Epithelial cell of proximal tubule (primary cell): ENCODE measurements at regions not wholly inside any gene's neighbourhood (a gene's known extent, or its start where the extent isn't known, plus 50 kb on each side); places are given as distances from the start of the nearest gene placed in this dataset.

Source experiments
- DNase-seq: peaks from one replicate; pipeline ENCODE4 v3.0.0-alpha.2; 2011; ENCODE audit warnings: low read depth
- H3K4me3 ChIP-seq: 2 replicates; pipeline ENCODE4 v1.5.1; 2011; ENCODE audit warnings: low read depth, mild to moderate bottlenecking, low read length
- TF ChIP-seq, protein P1 (sequence below): conservative IDR thresholded peaks from 2 replicates; pipeline ENCODE4 v1.5.1; 2012; ENCODE audit warnings: low read depth, mild to moderate bottlenecking, low read length

DNA sequence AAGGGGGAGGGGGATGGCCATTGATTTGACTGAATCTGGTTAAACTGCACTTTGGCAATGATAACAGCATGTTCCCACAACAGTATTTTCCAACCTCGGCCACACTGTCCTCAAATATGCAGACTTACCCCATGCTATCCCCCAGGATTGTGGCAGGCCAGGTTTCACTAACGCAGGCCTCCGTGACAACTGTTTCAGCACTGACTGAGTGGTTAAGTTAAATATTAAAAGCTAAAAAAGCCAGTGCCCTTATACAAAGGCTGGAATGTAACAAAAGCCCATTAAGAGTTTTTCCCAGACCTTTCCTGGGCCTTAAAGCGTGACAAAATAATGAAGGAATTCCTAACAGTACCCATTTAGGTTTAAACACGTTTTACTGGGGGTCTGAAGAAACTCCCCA is 202.9 kb downstream of the USP25 start:
- no peak overlapping the region for H3K4me3 ChIP-seq
- DNase-seq = peak; percentile 74
- TF ChIP-seq, protein P1, sequence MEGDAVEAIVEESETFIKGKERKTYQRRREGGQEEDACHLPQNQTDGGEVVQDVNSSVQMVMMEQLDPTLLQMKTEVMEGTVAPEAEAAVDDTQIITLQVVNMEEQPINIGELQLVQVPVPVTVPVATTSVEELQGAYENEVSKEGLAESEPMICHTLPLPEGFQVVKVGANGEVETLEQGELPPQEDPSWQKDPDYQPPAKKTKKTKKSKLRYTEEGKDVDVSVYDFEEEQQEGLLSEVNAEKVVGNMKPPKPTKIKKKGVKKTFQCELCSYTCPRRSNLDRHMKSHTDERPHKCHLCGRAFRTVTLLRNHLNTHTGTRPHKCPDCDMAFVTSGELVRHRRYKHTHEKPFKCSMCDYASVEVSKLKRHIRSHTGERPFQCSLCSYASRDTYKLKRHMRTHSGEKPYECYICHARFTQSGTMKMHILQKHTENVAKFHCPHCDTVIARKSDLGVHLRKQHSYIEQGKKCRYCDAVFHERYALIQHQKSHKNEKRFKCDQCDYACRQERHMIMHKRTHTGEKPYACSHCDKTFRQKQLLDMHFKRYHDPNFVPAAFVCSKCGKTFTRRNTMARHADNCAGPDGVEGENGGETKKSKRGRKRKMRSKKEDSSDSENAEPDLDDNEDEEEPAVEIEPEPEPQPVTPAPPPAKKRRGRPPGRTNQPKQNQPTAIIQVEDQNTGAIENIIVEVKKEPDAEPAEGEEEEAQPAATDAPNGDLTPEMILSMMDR = no peak

DNA sequence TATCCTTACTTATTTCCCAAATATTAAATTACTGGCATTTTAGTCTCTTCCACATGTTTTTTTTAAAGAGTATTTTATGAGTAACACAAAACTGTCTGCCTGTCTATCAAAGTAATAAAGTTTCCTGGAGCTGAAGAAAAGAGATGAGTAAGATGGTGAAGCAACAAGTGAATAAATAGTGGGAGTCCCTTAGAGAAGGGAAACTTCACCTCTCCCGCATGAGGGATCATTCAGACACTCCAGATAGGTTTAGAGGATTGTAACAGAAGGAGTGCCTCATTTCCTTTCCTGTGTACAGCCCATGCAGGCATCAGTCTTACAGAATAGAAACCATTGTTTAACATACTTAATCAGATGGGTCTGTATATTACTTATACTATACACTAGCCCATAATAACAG is 205.7 kb downstream of the USP25 start:
- peak; percentile 26 for DNase-seq

DNA sequence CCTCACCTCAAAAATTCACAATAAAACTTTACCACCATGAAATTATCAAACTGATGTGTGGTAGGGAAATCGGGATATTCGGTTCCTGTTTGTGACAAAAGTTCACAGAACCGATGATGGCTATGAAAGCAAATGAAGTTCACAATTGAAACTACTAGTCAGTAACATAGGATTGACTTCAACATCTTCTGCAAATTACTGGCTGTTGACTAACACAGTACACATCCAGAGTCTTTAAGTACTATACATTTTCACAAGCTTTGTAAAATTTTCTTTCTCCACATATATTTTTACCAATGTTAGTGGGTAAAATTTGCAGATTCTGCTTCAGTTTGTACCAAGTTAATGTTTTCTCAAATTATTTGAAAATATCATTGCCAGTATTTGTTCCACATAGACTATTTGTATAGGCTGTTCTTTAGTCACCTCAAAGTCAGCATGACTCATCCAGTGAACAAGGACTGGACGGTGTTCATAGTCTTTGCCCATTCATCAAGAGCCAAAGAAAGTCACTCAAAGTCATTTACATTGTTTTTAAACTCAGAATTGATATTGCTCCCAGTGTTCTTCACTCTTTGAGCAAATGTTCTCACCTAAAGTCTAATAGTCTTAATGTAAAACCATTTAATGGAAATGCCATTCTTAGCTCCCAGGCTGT is 213.4 kb downstream of the USP25 start:
- no peak overlapping the region for H3K4me3 ChIP-seq
- no peak for DNase-seq
- TF ChIP-seq, protein P1 = no peak

More for the DNA sequence above, 205.7 kb downstream of the USP25 start:
- H3K4me3 ChIP-seq = no peak overlapping the region
- TF ChIP-seq, protein P1 = no peak

DNA sequence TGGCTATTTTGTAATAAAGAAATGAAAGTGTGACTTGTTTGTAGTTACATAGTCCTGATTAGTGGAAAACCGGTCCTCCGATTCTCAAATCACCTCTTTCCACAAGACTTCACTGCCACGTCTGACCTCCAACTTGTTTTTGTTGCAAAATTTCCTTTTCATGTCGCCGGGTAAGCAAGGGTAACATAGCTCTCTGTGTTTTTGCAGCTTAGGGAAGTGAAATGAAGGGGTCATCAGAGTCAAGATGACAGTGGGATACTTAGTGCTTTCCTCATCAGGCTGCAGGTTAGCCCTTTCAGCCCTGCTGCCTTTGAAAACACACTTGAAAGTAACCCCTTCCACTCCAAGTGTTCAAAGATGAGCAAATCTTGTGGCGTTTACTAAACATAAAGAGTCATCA is 217.9 kb downstream of the USP25 start:
- TF ChIP-seq, protein P1 = no peak
- no peak for DNase-seq
- no peak overlapping the region for H3K4me3 ChIP-seq

DNA sequence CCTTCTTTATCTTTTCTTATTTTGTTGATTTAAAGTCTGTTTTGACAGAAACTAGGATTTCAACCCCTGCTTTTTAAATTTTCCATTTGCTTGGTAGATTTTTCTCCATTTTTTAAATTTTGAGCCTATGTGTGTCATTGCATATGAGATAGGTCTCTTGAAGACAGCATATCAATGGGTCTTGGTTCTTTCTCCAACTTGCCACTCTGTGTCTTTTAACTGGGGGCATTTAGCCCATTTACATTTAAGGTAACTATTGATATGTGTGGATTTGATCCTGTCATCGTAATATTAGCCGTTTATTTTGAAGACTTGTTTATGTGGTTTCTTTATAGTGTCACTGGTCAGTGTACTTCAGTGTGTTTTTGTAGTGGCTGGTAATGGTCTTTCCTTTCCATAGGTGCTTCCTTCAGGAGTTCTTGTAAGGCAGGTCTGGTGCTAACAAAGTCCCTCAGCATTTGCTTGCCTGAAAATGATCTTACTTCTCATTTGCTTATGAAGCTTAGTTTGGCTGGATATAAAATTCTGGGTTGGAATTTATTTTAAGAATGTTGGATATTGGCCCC is 223.9 kb downstream of the USP25 start:
- no peak for DNase-seq
- H3K4me3 ChIP-seq = no peak overlapping the region
- TF ChIP-seq, protein P1 = no peak

DNA sequence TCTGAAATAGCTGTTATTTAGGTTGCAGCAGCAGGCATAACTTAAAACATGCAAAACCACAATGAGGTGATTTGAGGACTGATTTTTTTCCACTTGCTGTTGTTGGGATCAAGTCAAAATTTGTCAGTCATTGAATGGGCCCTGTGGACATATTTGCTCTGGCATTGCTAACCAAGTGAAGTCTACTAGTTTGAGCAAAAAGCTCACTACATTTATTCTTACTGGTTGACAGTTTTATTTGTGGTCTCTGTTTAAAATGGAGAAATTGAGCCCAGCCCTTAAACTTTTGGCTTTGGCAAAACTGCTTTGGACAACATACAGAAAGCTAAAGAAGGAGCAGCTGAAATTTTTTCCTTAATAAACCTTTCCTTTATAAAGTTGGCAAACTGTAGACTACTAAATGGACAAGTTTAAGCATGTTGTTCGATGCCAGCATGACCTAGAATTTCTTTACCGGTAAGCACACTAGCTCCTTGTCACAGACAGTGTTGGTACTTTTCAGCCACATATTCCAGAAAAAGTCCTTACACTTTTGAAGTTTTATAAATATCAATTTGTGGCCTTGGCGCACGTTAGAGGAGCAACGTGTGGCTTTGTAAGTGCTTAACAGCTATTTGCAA is 234.6 kb downstream of the USP25 start:
- TF ChIP-seq, protein P1 = no peak
- no peak overlapping the region for H3K4me3 ChIP-seq
- DNase-seq = no peak
